Right cardiac atrium (tissue), 5 donors: ENCODE measurements at regions not wholly inside any gene's neighbourhood (a gene's known extent, or its start where the extent isn't known, plus 50 kb on each side); places are given as distances from the start of the nearest gene placed in this dataset.

Experiments used
- ATAC-seq, 2 donors: fragments of 200-7000 bp; cut with Tn5 transposase; one replicate each; pipeline versions ENCODE4 v1.8.0 to v1.9.1; 2020; ENCODE audit warnings: moderate library complexity in 2 of 2, mild to moderate bottlenecking in 1 of 2
- DNase-seq, 3 donors: peaks; one replicate each; pipeline ENCODE4 v3.0.0-alpha.2; 2020
- H3K27ac ChIP-seq: one replicate; pipeline ENCODE4 v1.5.1; 2013; ENCODE audit warnings: mild to moderate bottlenecking, low read length, control low read depth, moderate library complexity
- H3K27me3 ChIP-seq: one replicate; pipeline ENCODE4 v1.6.1; 2013; ENCODE audit not compliant: control insufficient read depth, insufficient read depth
- H3K4me1 ChIP-seq: one replicate; pipeline ENCODE4 v1.6.1; 2013; ENCODE audit warnings: low read length; ENCODE audit not compliant: control insufficient read depth, insufficient read depth
- H3K4me3 ChIP-seq: one replicate; pipeline ENCODE4 v1.5.1; 2013; ENCODE audit warnings: low read length, control low read depth
- H3K9me3 ChIP-seq: one replicate; pipeline ENCODE4 v1.6.1; 2013; ENCODE audit warnings: low read length; ENCODE audit not compliant: control insufficient read depth
- WGBS: extraction: QIAGEN DNeasy Blood & Tissue Kit; methylation state at CpG from one replicate; pipeline ENCODE4 v1.1.7; 2013; 5-methylcytosine and 5-hydroxymethylcytosine counted together
- intact Hi-C, 4 donors: fragments of 100-400 bp; cut with DNase I; formaldehyde crosslinking; loops; one replicate each; pipeline versions ENCODE4 v1.11.0 to v1.14.0; 2022 to 2023
- donor health status: healthy with polysubstance abuse.
- donor health status: DM: no; HTN: yes; CAD: no.
- donor health status: DM: no; HTN: no; CAD: no.
- donor health status: DM: no; HTN: yes; CAD: no; lungs with severe emphysema.
- donor health status: DM: yes; HTN: yes; CAD: no.

DNA sequence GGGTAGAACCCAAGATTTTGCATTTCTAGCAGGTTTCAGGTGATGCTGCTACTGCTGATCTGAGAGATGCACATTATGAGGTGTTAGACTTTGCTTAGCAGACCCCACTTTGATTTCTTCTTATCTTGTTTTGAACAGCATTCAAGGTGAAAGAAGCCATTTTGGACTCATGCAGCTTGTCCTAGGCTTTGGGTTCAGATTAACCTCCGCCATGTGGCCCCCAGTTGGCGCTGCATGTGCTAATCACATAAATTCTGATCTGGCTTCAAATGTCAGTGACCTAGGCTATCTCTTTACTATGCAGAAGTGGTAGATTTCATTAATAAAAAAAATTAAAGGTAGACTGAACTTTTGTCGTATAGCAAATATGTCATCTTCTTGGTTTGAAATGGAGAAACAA lies 89.8 kb upstream of the DYRK2 start:
- no peaks in the 10 kb centered on the region for H3K27me3 ChIP-seq
- WGBS, result 94% methylated on average over 3 of the region's 3 CpGs
- H3K4me1 ChIP-seq, result no peaks in the 10 kb centered on the region
- DNase-seq (no peak), ATAC-seq (no peak)
- H3K4me3 ChIP-seq, result no peak overlapping the region
- intact Hi-C loops, result no loop called here
- H3K9me3 ChIP-seq, result no peaks in the 10 kb centered on the region
- H3K27ac ChIP-seq, result no peak overlapping the region

DNA sequence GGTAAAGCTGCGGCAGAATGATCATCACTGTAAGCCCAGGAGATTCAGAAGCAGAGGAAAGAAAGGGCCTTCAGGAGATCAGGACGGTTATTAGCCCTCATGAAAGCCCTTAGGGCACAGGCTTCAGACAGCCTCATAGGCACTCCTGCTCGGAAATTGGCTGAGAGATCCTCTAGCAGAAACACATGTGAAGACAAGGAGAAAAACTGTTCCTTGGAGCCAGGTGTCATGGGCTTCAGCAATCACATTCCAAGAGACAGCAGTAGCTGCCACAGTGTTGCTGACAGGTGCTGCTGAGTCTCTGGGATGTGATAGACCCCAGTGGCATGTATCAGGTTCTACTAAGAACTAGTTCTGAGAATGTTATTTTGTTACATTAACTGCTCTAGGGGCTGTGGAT lies 88.8 kb upstream of the DYRK2 start:
- intact Hi-C loops, result no loop called here

DNA sequence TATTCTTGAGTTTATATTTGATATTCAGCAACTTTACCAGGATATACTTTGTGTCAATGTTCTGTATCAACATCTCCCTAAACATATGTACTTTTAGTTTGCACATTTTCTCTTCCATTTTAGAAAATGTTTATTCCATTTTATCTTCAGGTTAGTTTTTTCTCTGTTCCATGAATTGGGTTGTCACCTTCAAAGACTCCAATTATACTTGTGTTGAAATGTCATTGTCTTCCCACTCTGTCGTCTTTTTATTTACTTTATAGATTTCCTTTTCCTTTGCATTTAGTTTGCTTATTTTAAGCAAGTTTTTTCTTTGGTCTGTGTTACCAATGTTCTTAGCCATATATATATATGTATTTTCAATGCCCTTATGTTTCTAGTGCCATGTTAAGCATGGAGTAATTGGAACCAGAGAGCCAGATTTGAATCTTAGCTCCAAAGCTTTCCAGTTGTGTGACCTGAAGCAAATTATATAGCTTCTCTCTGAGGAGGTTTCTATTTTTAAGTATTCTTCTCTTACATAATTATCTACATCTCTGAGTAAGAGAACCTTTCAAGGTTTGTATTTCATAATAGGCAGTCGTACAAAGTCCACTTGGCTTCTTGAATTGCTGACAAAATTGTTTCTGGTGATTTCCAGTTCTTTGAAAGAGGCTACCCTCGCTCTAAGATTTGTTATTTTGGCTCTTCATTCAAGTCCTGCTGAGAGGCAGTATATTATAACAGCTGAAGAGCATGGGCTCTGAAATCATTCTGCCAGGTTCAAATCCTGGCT lies 85.8 kb upstream of the DYRK2 start:
- no peak overlapping the region for H3K27ac ChIP-seq
- H3K9me3 ChIP-seq, result no peaks in the 10 kb centered on the region
- DNase-seq, result no peak
- intact Hi-C loops, result no loop called here
- ATAC-seq, result no peak
- no peaks in the 10 kb centered on the region for H3K27me3 ChIP-seq
- H3K4me1 ChIP-seq, result no peaks in the 10 kb centered on the region
- H3K4me3 ChIP-seq, result no peak overlapping the region
- 73% methylated on average over 3 of the region's 3 CpGs for WGBS

More for the DNA sequence above, 88.8 kb upstream of the DYRK2 start:
- no peaks in the 10 kb centered on the region for H3K9me3 ChIP-seq
- no peaks in the 10 kb centered on the region for H3K27me3 ChIP-seq
- H3K4me3 ChIP-seq, result no peak overlapping the region
- no peak overlapping the region for H3K27ac ChIP-seq
- DNase-seq (no peak), ATAC-seq (no peak)
- H3K4me1 ChIP-seq, result no peaks in the 10 kb centered on the region
- WGBS, result 81% methylated on average over 3 of the region's 3 CpGs

DNA sequence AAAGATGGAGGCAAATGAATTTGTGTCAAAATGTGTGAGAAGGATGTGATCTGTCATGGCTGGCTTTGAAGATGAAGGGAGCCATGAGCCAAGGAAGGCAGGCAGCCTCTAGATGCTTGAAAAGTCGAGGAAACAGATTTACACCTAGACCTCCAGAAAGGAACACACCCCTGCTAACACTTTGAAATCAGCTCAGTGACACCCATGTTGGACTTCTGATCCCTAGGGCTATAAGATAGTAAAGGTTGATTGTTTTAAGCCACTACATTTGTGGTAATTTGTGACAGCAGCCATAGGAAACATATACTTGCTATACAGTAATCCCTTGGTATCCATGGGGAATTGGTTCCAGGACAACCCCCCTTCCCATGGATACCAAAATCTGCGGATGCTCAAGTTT lies 80.5 kb upstream of the DYRK2 start:
- peaks cover 1% of the 10 kb centered on the region for H3K4me1 ChIP-seq
- intact Hi-C loops, result no loop called here
- H3K27me3 ChIP-seq, result no peaks in the 10 kb centered on the region
- no peak for DNase-seq
- H3K4me3 ChIP-seq, result no peak overlapping the region
- ATAC-seq, result no peak
- no peaks in the 10 kb centered on the region for H3K9me3 ChIP-seq
- H3K27ac ChIP-seq, result no peak overlapping the region
- WGBS, result 81% methylated on average over 2 of the region's 2 CpGs

DNA sequence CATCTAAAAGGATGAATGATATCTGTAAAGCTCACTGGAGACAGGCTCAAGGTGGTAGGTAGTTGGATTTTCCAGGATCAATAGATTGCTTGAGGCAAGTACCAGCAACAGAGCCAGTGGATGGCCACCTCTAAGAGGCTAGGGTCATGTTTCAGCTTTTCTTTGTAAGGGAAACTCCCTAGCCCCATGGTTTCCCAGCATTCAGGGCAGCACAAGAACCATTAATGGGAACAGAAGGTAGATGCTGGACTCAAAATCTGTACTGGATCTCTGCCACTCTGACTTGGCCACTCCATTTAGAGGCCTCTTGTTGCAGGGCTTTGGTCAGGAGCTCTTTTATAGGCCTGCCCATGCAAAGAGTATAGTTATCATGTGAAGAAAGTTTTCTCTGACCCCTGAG lies 76.1 kb upstream of the DYRK2 start:
- intact Hi-C loops, result no loop called here
- ATAC-seq, result no peak

DNA sequence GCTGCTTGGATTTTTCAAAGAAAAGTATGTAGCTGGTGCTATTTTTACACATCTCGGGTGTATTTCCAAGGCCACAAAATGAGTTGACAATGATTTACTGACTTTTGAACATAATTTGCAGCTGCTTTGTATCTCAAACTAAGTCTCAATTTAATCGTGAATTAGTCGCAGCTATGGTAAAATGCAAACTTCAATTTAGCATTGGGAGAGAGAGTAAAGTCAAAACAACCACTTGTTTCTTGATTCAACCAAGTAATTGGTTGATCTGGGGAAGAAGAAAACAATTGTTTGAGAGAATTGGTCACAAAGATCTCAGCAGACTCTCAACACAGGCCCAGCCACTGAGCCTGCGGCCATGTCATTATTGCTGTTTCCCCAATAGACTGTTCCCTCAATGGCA lies 75.0 kb upstream of the DYRK2 start:
- Histone ChIP-seq H3K27ac (no peak overlapping the region), H3K27me3 (no peaks in the 10 kb centered on the region), H3K4me3 (no peak overlapping the region), H3K4me1 (peaks cover 1% of the 10 kb centered on the region), H3K9me3 (no peaks in the 10 kb centered on the region)
- DNase-seq (no peak), ATAC-seq (no peak)
- intact Hi-C loops, result no loop called here
- 90% methylated on average over 4 of the region's 4 CpGs for WGBS

More for the DNA sequence above, 76.1 kb upstream of the DYRK2 start:
- H3K27ac ChIP-seq, result no peak overlapping the region
- H3K4me1 ChIP-seq, result peaks cover 1% of the 10 kb centered on the region
- no peaks in the 10 kb centered on the region for H3K9me3 ChIP-seq
- no peak overlapping the region for H3K4me3 ChIP-seq
- DNase-seq, result no peak
- no peaks in the 10 kb centered on the region for H3K27me3 ChIP-seq

DNA sequence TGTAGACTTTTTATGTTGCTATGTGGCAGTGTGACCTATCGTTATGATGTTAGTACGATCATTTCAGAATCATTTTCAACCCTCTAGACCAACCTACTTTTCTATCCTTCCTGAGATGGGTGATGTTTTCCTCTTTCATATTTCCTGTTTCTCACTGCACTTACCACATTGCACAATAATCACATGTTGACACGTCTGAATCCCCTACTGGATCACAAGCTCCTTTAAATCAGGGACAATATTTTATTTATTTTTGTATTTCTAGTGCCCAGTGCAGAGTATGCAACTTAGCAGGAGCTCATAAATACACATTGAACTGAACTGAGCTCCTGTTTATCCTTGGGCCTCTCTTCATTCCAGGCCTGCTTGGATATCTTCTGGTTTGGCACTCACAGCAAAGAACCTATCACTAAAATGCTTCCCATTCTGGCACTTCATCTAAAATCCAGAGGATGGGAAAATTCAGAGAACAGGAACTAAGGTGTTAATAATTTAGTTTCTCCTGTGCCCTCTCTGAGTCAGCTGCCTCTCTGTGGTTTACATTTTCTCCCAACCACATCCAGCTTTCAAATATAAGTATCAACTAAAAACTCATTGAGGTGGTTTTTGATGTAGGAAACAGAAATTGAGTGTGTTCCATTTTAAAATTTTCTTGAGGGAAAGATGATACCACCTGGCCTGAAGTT lies 69.4 kb upstream of the DYRK2 start:
- intact Hi-C loops, result no loop called here
- no peaks in the 10 kb centered on the region for H3K9me3 ChIP-seq
- DNase-seq, result no peak
- no peaks in the 10 kb centered on the region for H3K4me1 ChIP-seq
- ATAC-seq, result no peak
- WGBS, result 73% methylated on average over 3 of the region's 3 CpGs
- no peaks in the 10 kb centered on the region for H3K27me3 ChIP-seq
- no peak overlapping the region for H3K4me3 ChIP-seq
- H3K27ac ChIP-seq, result no peak overlapping the region

DNA sequence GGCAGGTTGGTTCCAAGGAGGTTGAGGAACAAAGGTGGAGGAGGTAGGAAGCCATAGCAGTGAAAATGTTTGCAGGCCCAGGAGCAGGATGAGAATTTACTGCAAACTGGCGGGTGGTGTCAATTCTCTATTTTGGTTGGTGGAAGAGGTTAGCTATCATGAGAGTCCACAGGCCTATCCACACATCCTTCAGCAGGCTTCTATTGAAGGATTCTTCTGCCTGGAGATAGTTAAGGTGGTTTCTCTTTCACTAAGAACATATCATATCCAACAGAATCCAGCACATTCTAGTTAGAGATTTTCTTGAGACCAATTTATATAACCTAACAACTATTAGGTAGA lies 68.9 kb upstream of the DYRK2 start:
- Histone ChIP-seq H3K27me3 (no peaks in the 10 kb centered on the region), H3K27ac (no peak overlapping the region), H3K4me3 (no peak overlapping the region), H3K9me3 (no peaks in the 10 kb centered on the region), H3K4me1 (no peaks in the 10 kb centered on the region)
- intact Hi-C loops, result no loop called here
- DNase-seq (no peak), ATAC-seq (no peak)
- WGBS, result 98% methylated on average over 1 of the region's 1 CpG

DNA sequence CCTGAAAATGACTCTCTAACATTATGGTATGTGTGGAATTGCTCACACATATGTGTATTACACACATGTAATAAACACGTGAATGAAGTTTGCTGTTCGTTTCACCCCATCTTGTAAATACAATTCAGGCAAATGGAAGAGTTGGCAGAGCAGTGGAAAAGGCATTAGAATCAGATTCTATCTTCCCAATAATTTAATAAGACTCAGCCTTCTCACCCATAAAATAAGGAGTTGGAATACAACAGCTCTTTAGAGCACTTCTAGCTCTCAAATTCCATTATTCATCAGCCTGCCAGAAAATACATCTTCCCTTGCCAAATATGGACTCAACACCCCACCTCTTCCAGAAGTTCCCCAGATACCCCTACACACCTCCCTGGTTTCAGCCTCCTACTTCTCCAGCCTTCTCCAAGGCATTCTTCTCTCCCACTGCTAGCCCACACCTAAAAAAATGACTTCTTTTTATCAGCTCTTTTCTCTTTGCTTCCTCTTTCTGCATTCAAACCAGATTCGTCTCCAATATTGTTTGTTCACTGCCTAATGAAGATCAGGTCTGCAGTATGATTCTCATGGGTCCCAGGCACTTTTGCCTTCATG lies 66.2 kb upstream of the DYRK2 start:
- H3K27ac ChIP-seq, result no peak overlapping the region
- 62% methylated on average over 3 of the region's 3 CpGs for whole genome bisulfite sequencing
- no peak for DNase-seq
- intact Hi-C loops, result no loop called here
- H3K27me3 ChIP-seq, result no peaks in the 10 kb centered on the region
- ATAC-seq, result no peak
- no peaks in the 10 kb centered on the region for H3K4me1 ChIP-seq
- H3K9me3 ChIP-seq, result no peaks in the 10 kb centered on the region
- no peak overlapping the region for H3K4me3 ChIP-seq

DNA sequence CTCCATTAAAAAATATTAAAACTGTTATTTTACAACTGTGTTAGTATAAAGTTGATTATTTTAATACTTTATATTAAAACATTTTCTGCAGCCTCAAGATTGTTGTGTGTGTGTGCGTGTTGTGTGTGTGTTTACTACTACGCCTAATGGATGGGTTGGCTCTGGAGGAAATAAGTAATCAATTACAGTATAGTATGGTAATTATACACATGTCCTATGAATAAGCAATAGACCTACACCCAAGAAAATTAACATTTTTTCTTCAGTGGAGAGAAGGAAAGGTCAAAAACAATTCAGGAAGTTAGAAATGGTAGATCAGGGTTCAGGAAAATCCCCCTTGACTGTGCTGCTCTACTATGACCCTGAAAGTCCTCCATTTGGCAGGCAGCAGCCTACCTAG lies 65.7 kb upstream of the DYRK2 start:
- H3K9me3 ChIP-seq, result no peaks in the 10 kb centered on the region
- no peak overlapping the region for H3K27ac ChIP-seq
- 96% methylated on average over 2 of the region's 2 CpGs for WGBS
- no peaks in the 10 kb centered on the region for H3K4me1 ChIP-seq
- intact Hi-C loops, result no loop called here
- ATAC-seq (no peak), DNase-seq (no peak)
- no peak overlapping the region for H3K4me3 ChIP-seq
- no peaks in the 10 kb centered on the region for H3K27me3 ChIP-seq

DNA sequence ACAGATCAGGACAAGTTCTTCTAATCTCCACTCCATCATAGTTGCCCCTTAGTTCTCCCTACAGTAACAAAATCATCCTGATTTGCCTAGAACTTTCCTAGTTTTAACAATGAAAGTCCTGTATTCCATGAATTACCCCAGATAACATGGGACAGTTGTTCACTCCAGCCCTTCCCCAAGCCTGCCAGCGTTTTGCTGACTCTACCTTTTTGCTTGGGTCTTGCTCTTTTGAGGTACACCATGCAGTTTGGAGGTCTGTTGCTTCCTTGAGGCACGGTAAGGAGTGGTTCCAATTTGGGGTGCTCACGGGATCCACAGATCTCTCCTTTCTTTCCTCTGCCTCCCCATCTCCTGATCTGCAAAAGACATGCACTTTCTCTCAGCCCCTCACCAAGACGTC lies 61.6 kb upstream of the DYRK2 start:
- no peak overlapping the region for H3K4me3 ChIP-seq
- WGBS, result 85% methylated on average over 4 of the region's 4 CpGs
- intact Hi-C loops, result no loop called here
- H3K27me3 ChIP-seq, result no peaks in the 10 kb centered on the region
- H3K27ac ChIP-seq, result no peak overlapping the region
- H3K9me3 ChIP-seq, result no peaks in the 10 kb centered on the region
- DNase-seq (no peak), ATAC-seq (no peak)
- H3K4me1 ChIP-seq, result no peaks in the 10 kb centered on the region
